ENCODE measurements at regions not wholly inside any gene's neighbourhood (a gene's known extent, or its start where the extent isn't known, plus 50 kb on each side); places are given as distances from the start of the nearest gene placed in this dataset.
A peak's percentile ranks its signal among the peaks of the same experiment; 100 is the strongest.

DNA sequence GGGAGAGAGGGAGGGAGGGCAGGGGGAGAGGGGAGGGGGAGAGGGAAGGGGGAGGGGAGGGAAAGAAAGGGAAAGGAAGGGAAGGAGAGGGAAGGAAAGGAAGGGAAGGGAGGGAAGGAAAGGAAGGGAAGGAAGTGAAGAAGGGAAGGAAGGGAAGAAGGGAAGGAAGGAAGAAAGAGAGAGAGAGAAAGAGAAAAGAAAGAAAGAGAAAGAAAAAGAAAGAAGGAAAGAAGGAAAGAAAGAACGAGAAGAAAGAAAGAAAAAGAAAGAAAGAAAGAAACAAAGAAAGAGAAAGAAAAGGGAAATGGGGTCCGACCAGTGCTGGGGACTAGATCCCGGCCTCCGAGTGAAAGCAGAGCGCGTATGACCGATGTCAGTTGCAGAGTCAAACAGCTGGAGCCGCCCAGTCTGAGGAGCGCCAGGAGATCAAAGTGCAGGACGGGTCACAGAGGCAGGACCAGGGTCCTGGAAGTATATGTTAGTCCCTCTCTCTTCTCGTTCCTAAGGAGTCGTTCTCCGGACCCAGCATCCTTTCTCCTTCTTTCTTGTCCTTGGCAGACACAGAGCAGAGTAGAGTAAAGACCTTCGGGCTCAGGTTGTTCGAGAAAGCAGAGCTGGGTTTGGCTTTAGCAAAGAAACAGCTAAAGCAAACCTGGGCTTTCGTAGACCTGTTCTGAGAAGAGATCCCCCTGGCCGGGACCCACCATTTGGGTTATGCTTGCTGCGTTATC, 305.4 kb upstream of the MSX2 start:
- no peaks in the 10 kb centered on the region for H3K9me3 Mint-ChIP-seq
- H3K4me3 Mint-ChIP-seq: peak overlapping the region; percentile 58 to 83
- peak; percentile 53 to 64 for ATAC-seq (replicated peaks in 1 of 2)
- DNase-seq: peak in 1 of 2 donors; percentile 1
- no peaks in the 10 kb centered on the region for H3K36me3 Mint-ChIP-seq (ENCODE audit: insufficient read depth in 2 of 2)
- no peak overlapping the region for H3K27ac Mint-ChIP-seq
- peaks cover 17% of the 10 kb centered on the region for H3K4me1 Mint-ChIP-seq (ENCODE audit: low read depth)
- peaks cover 29% of the 10 kb centered on the region for H3K27me3 Mint-ChIP-seq (ENCODE audit: low read depth)

GRCh38 chr5:174419540-174420132, 304.7 kb upstream of the MSX2 start:
- Mint-ChIP-seq H3K27ac (no peak overlapping the region), H3K9me3 (no peaks in the 10 kb centered on the region), H3K4me1 (ENCODE audit: low read depth) (peaks cover 17% of the 10 kb centered on the region), H3K4me3 (peak overlapping the region; percentile 58 to 83), H3K27me3 (ENCODE audit: low read depth) (peaks cover 23% of the 10 kb centered on the region), H3K36me3 (ENCODE audit: insufficient read depth in 2 of 2) (no peaks in the 10 kb centered on the region)
- ATAC-seq (replicated peaks in 1 of 2) (peak; percentile 86 to 92), DNase-seq (peak; percentile 83 to 85)

- peaks cover 17% of the 10 kb centered on the region for H3K4me1 Mint-ChIP-seq (ENCODE audit: low read depth)
- H3K27ac Mint-ChIP-seq: no peak overlapping the region
- H3K36me3 Mint-ChIP-seq (ENCODE audit: insufficient read depth in 2 of 2): no peaks in the 10 kb centered on the region
- no peak overlapping the region for H3K4me3 Mint-ChIP-seq
- ATAC-seq (replicated peaks in 1 of 2): no peak
- peaks cover 29% of the 10 kb centered on the region for H3K27me3 Mint-ChIP-seq (ENCODE audit: low read depth)
- H3K9me3 Mint-ChIP-seq: no peaks in the 10 kb centered on the region
- DNase-seq: no peak
These were observed 303.6 kb upstream of the MSX2 start for GRCh38 chr5:174420651-174421407.

- Mint-ChIP-seq H3K36me3 (ENCODE audit: insufficient read depth in 2 of 2) (no peaks in the 10 kb centered on the region), H3K4me3 (no peak overlapping the region), H3K4me1 (ENCODE audit: low read depth) (peaks cover 17% of the 10 kb centered on the region), H3K9me3 (no peaks in the 10 kb centered on the region), H3K27me3 (ENCODE audit: low read depth) (peaks cover 26% of the 10 kb centered on the region), H3K27ac (no peak overlapping the region)
- no peak for DNase-seq
- no peak for ATAC-seq (replicated peaks in 1 of 2)
These were observed 303.0 kb upstream of the MSX2 start for GRCh38 chr5:174421408-174421805.

DNA sequence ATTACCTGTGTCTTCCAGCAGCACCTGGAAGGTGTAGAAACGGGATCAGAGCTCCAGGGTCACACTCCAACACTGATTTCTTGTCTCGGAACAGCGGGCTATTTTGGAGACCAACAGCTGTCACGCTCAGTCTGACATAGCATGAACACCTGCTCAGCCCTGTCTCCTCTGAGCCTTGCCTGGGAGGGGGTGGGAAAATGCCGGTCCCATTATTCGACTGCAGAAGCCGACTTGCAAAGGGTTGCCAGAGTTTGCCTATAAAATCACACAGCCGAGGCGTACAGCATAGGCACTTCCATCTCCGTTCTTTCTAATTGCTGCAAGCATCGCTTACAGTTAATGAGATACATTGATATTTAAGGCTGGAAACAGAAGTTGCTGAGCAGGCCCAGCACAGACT, 300.8 kb upstream of the MSX2 start:
- ATAC-seq (replicated peaks in 1 of 2) (no peak), DNase-seq (no peak)
- Mint-ChIP-seq H3K4me1 (ENCODE audit: low read depth) (peaks cover 13% of the 10 kb centered on the region), H3K27me3 (ENCODE audit: low read depth) (peaks cover 21% of the 10 kb centered on the region), H3K9me3 (no peaks in the 10 kb centered on the region), H3K4me3 (no peak overlapping the region), H3K36me3 (ENCODE audit: insufficient read depth in 2 of 2) (no peaks in the 10 kb centered on the region), H3K27ac (no peak overlapping the region)

DNA sequence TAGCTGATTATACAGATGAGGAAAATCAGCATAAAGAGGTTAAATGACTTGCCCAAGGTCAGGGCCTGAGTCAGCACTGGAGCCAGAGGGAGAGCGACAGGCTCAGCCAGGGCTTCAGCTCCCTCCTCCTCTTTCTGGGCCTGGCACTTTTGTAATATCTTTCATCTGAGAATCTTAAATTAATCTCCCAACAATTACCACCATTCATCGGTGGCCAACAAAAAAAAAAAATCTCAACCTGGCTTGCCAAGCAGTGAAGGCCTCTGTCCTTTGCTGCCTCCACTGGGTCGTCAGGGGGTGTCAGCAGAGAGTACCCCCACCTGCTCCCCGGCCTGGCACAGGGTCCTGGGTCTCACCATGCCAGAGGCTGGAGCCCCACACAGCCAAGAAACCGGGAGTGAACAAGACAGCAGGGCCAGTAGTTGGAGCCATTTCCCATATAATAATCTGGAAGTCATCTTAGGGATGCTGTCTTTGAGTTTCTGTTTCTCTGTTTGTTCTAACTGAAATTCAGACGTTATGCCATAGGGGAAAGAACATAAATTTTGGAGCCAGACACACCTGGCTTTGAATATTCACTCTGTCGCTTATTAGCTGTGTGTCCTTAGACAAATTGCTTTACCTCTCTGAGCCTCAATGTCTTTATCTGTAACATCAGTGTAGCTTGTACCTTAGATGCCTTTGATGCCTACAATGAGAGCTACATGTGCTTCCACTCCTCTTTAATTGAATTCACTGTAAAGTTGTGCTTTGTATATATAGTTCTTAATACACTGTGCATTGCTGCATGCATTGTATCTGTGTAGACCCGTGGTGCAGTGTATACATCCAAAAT, 299.9 kb upstream of the MSX2 start:
- peaks cover 4% of the 10 kb centered on the region for H3K4me1 Mint-ChIP-seq (ENCODE audit: low read depth)
- DNase-seq: no peak

GRCh38 chr5:174425271-174425963, 299.0 kb upstream of the MSX2 start:
- Mint-ChIP-seq H3K36me3 (ENCODE audit: insufficient read depth in 2 of 2) (no peaks in the 10 kb centered on the region), H3K27me3 (ENCODE audit: low read depth) (peaks cover 8% of the 10 kb centered on the region), H3K4me1 (ENCODE audit: low read depth) (no peaks in the 10 kb centered on the region), H3K27ac (no peak overlapping the region), H3K4me3 (no peak overlapping the region), H3K9me3 (no peaks in the 10 kb centered on the region)
- ATAC-seq (replicated peaks in 1 of 2) (no peak), DNase-seq (no peak)

More for the DNA sequence above, 299.9 kb upstream of the MSX2 start:
- no peak for ATAC-seq (replicated peaks in 1 of 2)
- Mint-ChIP-seq H3K4me3 (no peak overlapping the region), H3K27me3 (ENCODE audit: low read depth) (peaks cover 12% of the 10 kb centered on the region), H3K36me3 (ENCODE audit: insufficient read depth in 2 of 2) (no peaks in the 10 kb centered on the region), H3K9me3 (no peaks in the 10 kb centered on the region), H3K27ac (no peak overlapping the region)

DNA sequence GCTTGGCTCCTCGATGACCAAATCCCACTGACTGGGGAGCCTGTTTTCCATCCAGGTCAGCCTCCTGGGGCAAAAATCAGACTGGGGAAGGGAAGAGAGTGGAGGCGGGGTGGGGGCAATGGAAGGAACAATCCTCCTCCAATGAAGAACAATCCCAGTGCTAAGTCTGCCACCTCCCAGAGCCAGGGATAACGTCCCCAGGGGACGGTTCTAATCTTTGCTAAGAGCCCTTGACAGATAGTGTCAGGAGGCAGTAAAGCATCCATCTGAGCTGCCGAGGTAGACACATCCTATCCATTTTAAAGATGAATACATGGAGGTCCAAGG, 298.5 kb upstream of the MSX2 start:
- no peaks in the 10 kb centered on the region for H3K9me3 Mint-ChIP-seq

GRCh38 chr5:174426388-174426787, 298.0 kb upstream of the MSX2 start:
- ATAC-seq (replicated peaks in 1 of 2) (no peak), DNase-seq (no peak)
- H3K36me3 Mint-ChIP-seq (ENCODE audit: insufficient read depth in 2 of 2): no peaks in the 10 kb centered on the region
- no peak overlapping the region for H3K4me3 Mint-ChIP-seq
- no peak overlapping the region for H3K27ac Mint-ChIP-seq
- H3K4me1 Mint-ChIP-seq (ENCODE audit: low read depth): no peaks in the 10 kb centered on the region
- H3K27me3 Mint-ChIP-seq (ENCODE audit: low read depth): peaks cover 8% of the 10 kb centered on the region
- H3K9me3 Mint-ChIP-seq: no peaks in the 10 kb centered on the region

More for the DNA sequence above, 298.5 kb upstream of the MSX2 start:
- Mint-ChIP-seq H3K36me3 (ENCODE audit: insufficient read depth in 2 of 2) (no peaks in the 10 kb centered on the region), H3K4me3 (no peak overlapping the region), H3K27me3 (ENCODE audit: low read depth) (peaks cover 8% of the 10 kb centered on the region), H3K4me1 (ENCODE audit: low read depth) (no peaks in the 10 kb centered on the region), H3K27ac (no peak overlapping the region)
- no peak for DNase-seq
- no peak for ATAC-seq (replicated peaks in 1 of 2)

- Mint-ChIP-seq H3K4me1 (ENCODE audit: low read depth) (no peaks in the 10 kb centered on the region), H3K27me3 (ENCODE audit: low read depth) (peaks cover 8% of the 10 kb centered on the region), H3K36me3 (ENCODE audit: insufficient read depth in 2 of 2) (no peaks in the 10 kb centered on the region), H3K27ac (no peak overlapping the region), H3K9me3 (no peaks in the 10 kb centered on the region), H3K4me3 (no peak overlapping the region)
- ATAC-seq (replicated peaks in 1 of 2): no peak
- no peak for DNase-seq
These were observed 297.5 kb upstream of the MSX2 start for GRCh38 chr5:174426851-174427250.

DNA sequence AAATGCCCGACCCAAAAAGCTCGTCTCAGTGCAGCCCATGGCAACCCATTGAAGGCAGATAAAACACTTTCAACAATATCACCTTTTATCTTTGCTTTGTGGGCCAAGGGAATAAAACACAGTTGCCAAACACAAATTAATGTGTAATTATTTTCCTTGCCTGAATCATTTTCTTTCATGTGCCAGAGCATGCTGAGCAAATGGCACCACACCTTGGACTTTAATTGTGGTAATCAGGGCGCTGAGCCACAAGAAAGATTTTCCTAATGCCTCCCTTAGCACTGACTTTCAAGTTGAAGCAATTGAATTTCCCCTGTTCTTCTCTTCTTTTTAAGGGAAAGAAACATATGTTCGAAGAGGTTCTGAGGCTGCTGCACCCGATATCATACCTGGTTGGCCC, 297.1 kb upstream of the MSX2 start:
- H3K36me3 Mint-ChIP-seq (ENCODE audit: insufficient read depth in 2 of 2): no peaks in the 10 kb centered on the region
- H3K4me1 Mint-ChIP-seq (ENCODE audit: low read depth): no peaks in the 10 kb centered on the region
- DNase-seq (no peak), ATAC-seq (replicated peaks in 1 of 2) (no peak)
- peaks cover 8% of the 10 kb centered on the region for H3K27me3 Mint-ChIP-seq (ENCODE audit: low read depth)
- H3K27ac Mint-ChIP-seq: no peak overlapping the region
- H3K4me3 Mint-ChIP-seq: no peak overlapping the region
- H3K9me3 Mint-ChIP-seq: no peaks in the 10 kb centered on the region

- Mint-ChIP-seq H3K27ac (no peak overlapping the region), H3K27me3 (ENCODE audit: low read depth) (peaks cover 8% of the 10 kb centered on the region), H3K9me3 (no peaks in the 10 kb centered on the region), H3K36me3 (ENCODE audit: insufficient read depth in 2 of 2) (no peaks in the 10 kb centered on the region), H3K4me1 (ENCODE audit: low read depth) (no peaks in the 10 kb centered on the region), H3K4me3 (no peak overlapping the region)
- ATAC-seq (replicated peaks in 1 of 2) (no peak), DNase-seq (no peak)
These were observed 295.5 kb upstream of the MSX2 start for GRCh38 chr5:174428895-174429294.

Measured in activated T-cell treated with anti-CD3 and anti-CD28 coated beads, Interleukin-2, amount 50 U/mL, for 72 hours (primary cell).